ENCODE measurements at regions not wholly inside any gene's neighbourhood (a gene's known extent, or its start where the extent isn't known, plus 50 kb on each side); places are given as distances from the start of the nearest gene placed in this dataset.

GRCh38 chr2:7448578-7449264, 531.5 kb downstream of the RNF144A start:
- no peak for TF ChIP-seq TAF1 (IDR thresholded peaks at IDR 0.05; ENCODE audit: borderline replicate concordance, insufficient read depth, low read length)
- no peak for TF ChIP-seq REST (IDR thresholded peaks at IDR 0.05; ENCODE audit: insufficient read depth in 1 of 2, low read depth in 2 of 2, low read length in 2 of 2)
- no peak for TF ChIP-seq POLR2AphosphoS5 (IDR thresholded peaks at IDR 0.05; ENCODE audit: low read depth, low read length)
